ENCODE measurements at regions not wholly inside any gene's neighbourhood (a gene's known extent, or its start where the extent isn't known, plus 50 kb on each side); places are given as distances from the start of the nearest gene placed in this dataset.
"Not testable (repeated sequence)": the region's sequence is repeated elsewhere in the genome, so short reads cannot be mapped to it uniquely, and the experiment has no call there.

DNA sequence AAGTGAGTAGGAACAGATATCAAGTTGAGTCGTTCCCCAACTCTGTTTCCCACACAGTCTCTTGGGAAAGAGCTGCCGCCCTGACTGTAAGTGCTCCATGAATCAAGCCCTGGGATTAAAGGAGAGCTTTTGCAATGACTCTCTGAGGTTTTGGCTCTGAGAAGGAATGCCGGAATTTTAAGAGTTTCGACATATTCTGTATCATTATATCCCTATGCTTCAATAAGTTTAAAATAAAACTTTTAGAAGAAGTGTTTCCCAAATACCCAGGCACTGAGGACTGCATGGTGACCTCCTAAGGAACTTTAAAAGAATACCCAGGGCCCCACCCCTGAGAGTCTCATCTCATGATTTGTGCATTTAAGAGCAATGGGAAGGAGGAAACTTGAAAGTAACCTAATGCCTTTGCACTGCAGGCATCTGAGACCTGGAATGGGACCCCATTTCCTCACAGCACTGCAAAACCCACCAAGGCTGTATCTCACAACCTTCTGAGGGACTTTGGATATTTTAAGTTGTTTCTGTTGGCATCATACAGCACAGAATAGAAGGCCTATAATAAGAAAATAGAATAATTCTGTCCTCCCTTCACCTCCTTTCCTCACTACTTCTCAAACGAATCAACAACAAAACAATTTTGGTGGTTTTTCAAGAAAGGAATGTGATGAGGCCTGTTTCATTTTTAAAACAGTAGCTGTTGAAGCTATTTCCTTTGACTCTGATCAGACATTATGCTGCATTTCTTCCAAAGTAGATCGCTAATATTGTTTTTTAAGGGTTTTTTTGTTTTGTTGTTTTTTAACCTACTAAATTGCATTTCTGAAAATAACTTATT, 121.2 kb downstream of the GASK1B start:
- no peak for DNase-seq

DNA sequence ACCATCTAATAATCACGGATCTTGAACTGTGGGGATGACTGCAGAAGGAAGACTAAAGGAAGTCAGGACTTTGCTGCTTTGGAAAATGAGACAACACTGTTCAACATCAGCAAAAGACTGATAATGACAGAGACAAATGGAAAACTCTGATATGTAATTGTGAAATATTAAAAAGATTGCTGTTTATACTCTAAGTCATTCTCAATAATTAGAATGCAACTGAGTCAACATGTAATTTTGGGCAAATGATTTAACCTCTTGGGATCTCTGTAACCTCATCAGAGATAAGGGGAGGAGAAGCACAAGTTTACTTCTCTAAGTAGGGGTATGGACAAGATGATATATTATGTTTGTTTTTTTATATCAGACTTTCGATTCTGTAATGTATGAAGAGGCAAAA, 121.9 kb downstream of the GASK1B start:
- DNase-seq: no peak

- DNase-seq: no peak
Observed at GRCh38 chr4:158046345-158046744, 126.5 kb downstream of the GASK1B start.

- no peak for DNase-seq
Observed at GRCh38 chr4:158043971-158044618, 128.7 kb downstream of the GASK1B start.

GRCh38 chr4:158042591-158043030, 130.2 kb downstream of the GASK1B start:
- no peak for DNase-seq

- no peak for DNase-seq
Observed at GRCh38 chr4:158038718-158039117, 134.1 kb downstream of the GASK1B start.

GRCh38 chr4:158036998-158037397, 135.8 kb downstream of the GASK1B start:
- DNase-seq: no peak

GRCh38 chr4:158035662-158036195, 137.1 kb downstream of the GASK1B start:
- DNase-seq: no peak

- DNase-seq: no peak
Observed at GRCh38 chr4:158033416-158034120, 139.3 kb downstream of the GASK1B start.

DNA sequence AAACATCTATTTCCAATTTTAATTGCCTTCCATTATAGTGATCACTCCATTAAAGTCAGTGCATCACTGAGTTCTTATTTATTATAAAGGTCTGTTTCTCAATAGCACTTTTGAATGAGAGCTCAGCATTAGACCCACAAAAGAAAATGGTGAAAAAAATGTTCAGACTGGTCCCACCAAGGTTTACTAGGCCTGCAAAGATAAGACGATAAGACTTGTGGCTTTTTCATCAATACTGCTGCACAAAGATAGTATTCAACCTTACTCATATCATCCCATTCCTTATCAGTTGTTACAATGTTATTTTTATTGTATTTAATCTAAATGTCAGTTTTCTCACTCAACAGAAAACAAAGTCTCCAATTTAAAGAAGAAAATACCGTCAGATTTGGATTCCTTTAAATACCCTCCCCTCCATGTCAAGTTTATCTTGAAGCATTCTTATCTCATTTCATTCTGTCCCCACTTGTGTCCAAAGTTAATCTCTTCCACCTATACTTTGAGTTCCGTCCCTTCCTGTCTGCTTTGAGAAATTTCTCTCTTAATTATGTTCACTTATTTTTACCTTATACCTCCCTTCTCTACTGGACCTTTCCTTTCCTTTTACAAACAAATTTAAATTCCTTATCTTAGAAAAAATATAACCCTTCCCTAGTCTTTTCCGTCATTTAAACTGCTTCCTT, 140.0 kb downstream of the GASK1B start:
- no peak for DNase-seq

- not testable (repeated sequence) for DNase-seq
Observed at GRCh38 chr4:158028381-158028780, 144.4 kb downstream of the GASK1B start.

GRCh38 chr4:158025131-158025530, 147.7 kb downstream of the GASK1B start:
- DNase-seq: no peak

GRCh38 chr4:158020734-158021346, 152.0 kb downstream of the GASK1B start:
- no peak for DNase-seq

- no peak for DNase-seq
Observed at GRCh38 chr4:158020176-158020575, 152.6 kb downstream of the GASK1B start.

DNA sequence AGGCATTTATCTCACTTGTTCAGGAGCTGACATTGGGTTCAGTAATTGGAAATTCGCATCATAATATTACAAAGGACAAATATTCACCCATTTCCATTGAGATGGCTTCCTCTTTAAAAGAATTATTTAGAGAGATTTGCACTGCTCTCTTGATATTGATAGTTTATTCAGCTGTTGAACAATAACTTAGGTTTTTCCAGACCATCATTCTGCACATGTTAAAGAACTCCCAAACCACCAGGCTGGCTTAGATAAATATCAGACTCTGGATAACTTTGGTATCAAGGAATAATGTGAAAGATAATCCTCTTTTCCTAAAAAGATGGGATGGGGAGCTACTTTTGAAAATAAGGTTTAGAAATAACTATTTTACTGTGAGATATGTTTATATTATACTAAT, 154.0 kb downstream of the GASK1B start:
- no peak for DNase-seq

DNA sequence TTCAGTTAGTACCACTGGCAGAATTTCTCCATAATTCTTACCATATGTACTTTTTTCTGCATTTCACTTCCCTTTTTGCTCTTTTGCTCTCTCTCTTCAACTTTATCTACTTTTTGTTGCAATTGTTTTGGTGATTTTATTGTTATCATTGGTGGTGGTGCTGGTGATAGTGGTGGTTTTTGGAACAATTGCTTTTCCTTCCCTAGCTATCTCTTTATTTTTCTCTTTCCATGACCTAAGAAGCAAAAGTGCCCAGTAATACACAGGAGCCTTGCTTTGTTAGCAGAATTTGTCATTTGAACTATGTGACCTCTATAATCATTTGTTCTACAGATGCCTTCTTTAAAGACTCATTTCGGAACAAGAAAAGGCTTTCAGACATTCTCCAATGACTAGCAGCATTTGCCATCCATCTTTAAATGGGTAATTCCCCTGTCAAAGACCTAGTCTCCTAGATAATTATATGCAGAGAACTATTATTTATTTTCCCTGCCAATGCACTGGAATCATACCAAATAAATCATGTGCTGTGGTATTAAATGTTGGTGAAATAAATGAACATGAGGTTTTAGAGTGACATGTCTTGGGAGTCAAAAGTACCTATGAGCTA, 154.5 kb downstream of the GASK1B start:
- no peak for DNase-seq

DNA sequence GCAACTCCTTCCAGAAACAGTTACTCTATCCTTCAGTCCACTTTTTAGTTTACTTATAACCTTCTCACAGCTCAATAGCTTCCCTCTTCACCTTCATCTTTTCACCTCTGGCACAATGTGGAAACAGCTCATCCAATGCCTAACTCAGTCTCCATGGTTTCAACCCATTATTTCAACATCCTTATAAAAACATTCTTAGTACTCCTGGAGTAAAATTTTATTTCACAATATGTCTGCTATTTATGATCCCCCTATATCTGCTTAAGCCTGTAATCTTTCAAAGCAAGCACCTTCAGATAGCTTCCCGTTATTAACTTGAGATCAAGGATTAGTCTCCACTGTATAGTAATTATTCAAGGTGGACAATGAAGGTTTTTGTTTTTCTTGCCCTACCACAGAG, 156.3 kb downstream of the GASK1B start:
- DNase-seq: no peak

DNA sequence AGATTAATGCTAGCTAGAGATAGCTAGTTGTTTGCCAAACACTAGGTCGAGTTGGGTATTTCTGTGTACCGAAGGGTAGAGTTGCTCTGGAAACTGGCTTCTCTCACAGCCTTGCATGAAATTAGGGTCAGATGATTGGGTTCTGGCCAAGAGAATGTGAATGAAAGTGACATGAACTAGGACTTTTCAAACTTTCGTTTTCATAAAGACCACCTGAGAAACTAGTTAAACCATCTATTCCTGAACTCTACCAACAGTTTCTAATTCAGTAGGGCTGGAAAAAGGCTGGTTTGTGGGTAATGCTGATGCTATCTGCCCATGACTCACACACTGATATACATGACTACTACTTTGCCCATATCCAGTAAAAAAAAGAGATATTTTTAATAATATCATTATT, 157.6 kb downstream of the GASK1B start:
- DNase-seq: no peak

- DNase-seq: no peak
Observed at GRCh38 chr4:158013858-158014257, 159.0 kb downstream of the GASK1B start.

GRCh38 chr4:158010361-158010760, 162.5 kb downstream of the GASK1B start:
- no peak for DNase-seq

DNA sequence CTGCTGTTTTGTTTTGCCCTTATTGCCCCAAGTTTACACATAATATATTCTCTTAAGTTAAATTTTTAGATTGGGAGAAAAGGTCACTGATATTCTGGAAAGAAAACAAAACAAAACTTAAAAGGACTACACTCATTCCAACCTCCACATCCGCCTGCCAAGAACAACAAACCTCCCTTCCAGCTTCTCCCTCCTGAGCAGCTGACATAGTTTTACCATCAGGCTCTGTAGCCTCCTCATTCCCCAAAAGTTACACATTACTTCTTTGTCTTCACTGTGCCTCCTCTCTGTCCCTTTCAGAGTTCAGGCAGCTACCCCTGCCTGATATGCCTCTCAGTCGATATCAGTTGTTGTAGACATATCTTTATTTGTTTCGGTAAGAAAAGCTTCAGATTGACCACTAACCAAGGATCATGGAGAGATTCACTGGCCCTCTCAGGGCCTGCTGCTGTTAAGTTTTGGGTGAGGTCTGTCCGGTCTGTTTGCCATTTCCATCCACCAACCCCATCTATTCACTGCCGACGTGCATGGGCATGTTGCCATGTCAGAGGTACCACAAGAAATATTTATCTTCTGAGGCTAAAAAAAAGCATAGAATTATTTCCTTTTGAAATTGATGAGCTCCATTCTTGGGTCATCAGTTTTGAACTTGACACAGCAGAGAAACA, 164.1 kb downstream of the GASK1B start:
- DNase-seq: no peak

Data from activated CD4-positive, alpha-beta T cell treated with anti-CD3 and anti-CD28 coated beads, Interleukin-2, amount 50 U/mL, for 48 hours (primary cell).